HG02759 (cell line): ENCODE measurements at regions not wholly inside any gene's neighbourhood (a gene's known extent, or its start where the extent isn't known, plus 50 kb on each side); places are given as distances from the start of the nearest gene placed in this dataset.

Experiments used
- ATAC-seq: cut with Tn5 transposase; IDR thresholded peaks from one replicate; pipeline ENCODE4 v1.9.1; 2021; ENCODE audit warnings: mild to moderate bottlenecking, moderate library complexity; ENCODE audit not compliant: unreplicated experiment

DNA sequence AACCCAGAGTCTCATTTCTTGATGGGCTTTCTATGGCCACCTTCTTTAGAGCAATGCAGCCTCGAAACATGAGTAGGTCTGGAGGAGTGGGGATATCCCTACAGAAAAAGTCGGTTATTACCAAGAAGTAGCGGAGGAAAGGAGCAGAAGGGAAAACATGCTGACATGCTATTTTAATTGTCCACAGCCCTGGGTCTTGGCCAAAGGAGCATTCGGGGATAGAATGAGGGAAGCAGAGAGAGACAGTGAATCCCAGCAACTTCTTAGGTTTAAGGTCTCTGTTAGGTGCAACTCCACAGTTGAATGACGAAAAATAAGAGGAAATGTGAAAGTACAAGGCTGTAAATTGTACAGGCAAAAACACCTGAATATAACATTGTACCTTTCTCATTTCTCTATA lies 506.7 kb upstream of the CDH18 start:
- no peak for ATAC-seq

DNA sequence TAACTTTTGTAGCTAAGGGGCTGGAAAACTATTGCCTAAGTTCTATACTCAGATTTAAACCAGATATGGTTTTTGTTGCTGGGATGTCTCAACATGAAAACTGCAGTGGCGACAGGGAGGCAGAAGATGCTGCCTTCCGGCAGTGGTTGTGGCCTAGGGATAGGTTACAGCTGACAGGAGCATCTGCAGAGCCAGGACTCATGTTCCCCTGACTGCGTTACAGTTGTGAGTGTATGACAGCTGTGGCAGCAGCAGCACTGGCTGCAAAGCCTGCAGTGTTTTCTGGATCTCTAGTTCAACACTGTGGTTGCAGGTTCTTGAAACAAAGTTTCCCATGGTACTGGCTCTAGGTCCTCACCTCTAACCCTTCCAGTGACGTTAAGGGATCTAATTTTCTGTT lies 498.8 kb upstream of the CDH18 start:
- ATAC-seq = no peak

GRCh38 chr5:20476016-20476415 lies 488.0 kb upstream of the CDH18 start:
- ATAC-seq = no peak

- ATAC-seq = no peak
Measured at GRCh38 chr5:20470997-20471396, 483.0 kb upstream of the CDH18 start.

- ATAC-seq = no peak
Measured at GRCh38 chr5:20469792-20470191, 481.8 kb upstream of the CDH18 start.

GRCh38 chr5:20469390-20469789 lies 481.4 kb upstream of the CDH18 start:
- no peak for ATAC-seq

GRCh38 chr5:20466512-20466911 lies 478.5 kb upstream of the CDH18 start:
- no peak for ATAC-seq

DNA sequence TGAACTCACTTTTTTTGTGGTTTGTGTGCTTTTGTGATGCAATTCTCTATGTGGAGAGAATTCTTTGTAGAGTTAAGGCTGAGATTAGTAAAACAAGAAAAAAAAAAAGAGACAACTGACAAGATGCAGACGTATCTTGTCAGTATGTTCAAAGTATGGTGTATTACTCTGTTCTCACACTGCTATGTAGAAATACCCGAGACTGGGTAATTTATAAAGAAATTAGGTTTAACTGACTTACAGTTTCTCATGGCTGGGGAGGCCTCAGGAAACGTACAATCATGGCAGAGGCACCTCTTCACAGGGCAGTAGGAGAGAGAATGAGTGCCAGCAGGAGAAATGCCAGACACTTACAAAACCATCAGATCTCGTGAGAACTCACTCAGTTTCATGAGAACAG lies 475.2 kb upstream of the CDH18 start:
- no peak for ATAC-seq

DNA sequence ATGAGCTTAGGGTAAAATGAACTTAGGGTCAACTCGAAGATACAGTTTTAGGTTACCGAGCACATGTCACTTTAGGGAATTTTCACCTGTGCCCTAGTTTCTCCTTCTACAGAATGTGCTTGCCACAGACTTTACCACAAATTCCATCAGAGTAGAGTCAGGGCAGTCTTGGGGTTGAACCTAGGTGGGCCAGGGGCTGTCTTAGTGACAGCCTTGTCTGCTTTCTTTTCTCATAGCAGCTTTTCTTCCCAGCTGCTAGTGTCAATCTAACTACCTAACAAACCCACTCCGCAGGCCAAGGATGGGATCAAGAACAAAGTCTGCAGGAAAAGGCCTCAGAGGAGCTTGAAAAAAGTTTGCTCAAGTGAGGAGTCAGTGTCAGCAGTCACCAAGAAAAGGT lies 458.1 kb upstream of the CDH18 start:
- no peak for ATAC-seq

- no peak for ATAC-seq
Measured at GRCh38 chr5:20445326-20445860, 457.4 kb upstream of the CDH18 start.

DNA sequence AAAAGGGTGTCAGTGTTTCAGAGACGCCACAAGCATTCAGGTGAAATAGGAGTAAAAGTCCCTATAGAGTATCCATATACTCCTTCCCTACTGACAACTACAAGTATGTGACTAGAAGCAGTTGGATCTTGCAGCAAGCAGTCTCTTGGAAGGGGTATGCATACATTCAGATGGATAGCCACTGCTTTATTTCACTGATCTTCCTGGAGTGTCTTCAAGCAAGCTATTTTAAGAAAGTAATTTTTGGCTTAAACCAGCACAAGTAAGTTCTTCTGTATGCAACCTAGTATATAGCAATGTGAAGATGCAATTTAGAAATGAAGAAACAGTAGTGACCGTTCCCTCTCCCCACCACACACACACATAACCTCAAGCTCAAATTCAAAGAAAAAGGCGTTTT lies 446.8 kb upstream of the CDH18 start:
- ATAC-seq = no peak

- ATAC-seq = no peak
Measured at GRCh38 chr5:20420991-20421595, 433.1 kb upstream of the CDH18 start.
